Fibroblast of skin of left biceps (primary cell): ENCODE measurements at regions not wholly inside any gene's neighbourhood (a gene's known extent, or its start where the extent isn't known, plus 50 kb on each side); places are given as distances from the start of the nearest gene placed in this dataset.
A peak's percentile ranks its signal among the peaks of the same experiment; 100 is the strongest.

Source experiments
- DNase-seq, 2 experiments: peaks; one replicate each; pipeline ENCODE4 v3.0.0-alpha.2; 2013; ENCODE audit warnings: low read depth in 2 of 2

- no peak for DNase-seq
Measured at GRCh38 chr16:16790597-16790996, 411.7 kb downstream of the NPIPA7 start.

- no peak for DNase-seq
Measured at GRCh38 chr16:16791051-16791450, 412.1 kb downstream of the NPIPA7 start.

GRCh38 chr16:16797239-16797638, 418.3 kb downstream of the NPIPA7 start:
- DNase-seq = no peak

DNA sequence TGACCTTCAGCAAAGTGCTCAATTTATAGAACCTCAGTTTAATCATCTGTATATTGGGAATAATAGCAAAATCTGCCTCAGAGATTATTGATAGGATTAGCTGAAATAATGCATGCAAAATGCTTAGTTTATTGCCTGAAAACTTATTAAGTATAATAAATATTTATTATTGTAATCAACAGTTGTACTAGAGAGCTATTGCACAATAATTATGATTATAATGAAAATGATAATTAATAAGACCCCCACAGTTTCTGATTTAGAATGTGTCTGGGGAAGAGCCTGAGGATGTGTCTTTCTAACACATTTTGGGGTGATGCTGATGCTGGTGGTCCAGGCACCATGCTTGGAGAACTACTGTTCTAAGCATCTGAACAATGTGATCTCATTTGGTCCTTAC, 419.6 kb downstream of the NPIPA7 start:
- no peak for DNase-seq

GRCh38 chr16:16805809-16806208, 426.9 kb downstream of the NPIPA7 start:
- DNase-seq = no peak

- no peak for DNase-seq
Measured at GRCh38 chr16:16815641-16816040, 436.7 kb downstream of the NPIPA7 start.

DNA sequence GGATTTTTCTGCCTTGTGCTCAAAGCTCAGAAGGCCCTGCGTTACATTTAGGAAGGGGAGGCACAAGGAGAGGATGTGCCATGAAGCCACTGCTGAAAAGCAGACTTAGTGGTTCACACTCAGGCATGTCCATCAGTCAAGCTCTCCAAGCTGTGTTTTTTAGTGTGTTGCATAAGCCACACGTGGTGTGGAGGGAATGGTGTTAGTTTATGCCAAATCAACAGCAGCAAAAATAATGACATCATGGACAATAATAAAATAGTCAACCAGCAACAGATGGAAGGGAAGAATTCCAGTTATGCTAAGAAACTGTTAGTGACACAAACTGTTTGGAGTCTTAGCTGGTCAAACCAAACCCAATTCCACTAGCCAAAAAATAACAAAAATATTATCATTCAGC, 438.3 kb downstream of the NPIPA7 start:
- no peak for DNase-seq

DNA sequence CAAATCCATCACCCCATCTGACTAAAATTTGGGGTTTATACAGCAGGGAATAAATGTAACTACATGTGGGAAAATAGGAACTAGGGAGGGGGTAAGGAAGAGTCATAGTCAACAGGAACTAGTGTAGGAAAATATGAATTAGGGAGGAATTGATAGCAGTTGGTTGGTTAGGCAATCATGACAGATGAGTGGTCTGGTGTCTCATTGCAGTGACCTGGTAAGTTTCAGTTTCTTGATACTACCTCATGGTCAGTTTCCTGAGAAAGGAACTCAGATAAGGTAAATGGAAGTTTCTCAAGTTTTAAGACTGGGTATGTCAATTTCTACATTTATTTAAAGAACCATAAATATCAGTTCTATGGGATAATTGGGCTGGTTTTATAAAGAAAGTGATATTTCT, 442.3 kb downstream of the NPIPA7 start:
- no peak for DNase-seq

- DNase-seq = no peak
Measured at GRCh38 chr16:16828913-16829398, 450.0 kb downstream of the NPIPA7 start.

- no peak for DNase-seq
Measured at GRCh38 chr16:16830401-16830800, 451.5 kb downstream of the NPIPA7 start.

DNA sequence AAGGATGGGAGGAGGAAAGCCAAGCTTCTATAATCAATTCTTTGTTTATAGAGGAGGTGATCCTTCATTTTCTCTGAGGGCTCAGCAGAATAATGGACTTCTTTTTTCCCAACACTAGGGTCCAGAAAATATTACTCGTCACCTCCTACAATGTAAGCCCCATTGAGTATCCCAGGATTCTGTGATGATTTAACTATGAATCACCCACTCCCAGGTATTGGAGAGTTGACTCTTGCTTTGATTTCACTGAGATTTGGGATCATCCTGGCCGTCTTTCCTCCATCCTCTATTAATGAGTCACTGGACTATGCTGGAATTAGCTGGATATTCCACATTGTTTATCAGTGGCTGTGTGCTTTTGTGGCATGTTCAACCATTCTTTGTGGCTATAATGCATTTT, 452.0 kb downstream of the NPIPA7 start:
- DNase-seq = no peak

DNA sequence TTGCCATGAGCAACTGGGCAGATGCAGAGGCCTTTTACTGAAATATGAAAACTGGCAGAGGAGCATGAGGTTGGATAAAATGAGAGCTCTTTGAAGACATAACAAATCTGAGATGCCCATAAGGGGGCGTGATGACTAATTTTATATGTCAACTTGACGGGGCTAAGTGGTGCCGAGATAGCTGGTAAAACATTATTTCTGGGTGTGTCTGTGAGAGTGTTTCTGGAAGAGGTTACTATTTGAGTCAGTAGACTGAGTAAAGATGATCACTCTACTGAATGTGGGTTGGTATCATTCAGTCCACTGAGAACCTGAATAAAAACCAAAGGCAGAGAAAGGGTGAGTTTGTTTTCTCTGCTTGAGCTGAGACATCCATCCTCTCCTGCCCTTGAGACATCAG, 454.2 kb downstream of the NPIPA7 start:
- DNase-seq = no peak

GRCh38 chr16:16850274-16850673, 471.3 kb downstream of the NPIPA7 start:
- DNase-seq = no peak

DNA sequence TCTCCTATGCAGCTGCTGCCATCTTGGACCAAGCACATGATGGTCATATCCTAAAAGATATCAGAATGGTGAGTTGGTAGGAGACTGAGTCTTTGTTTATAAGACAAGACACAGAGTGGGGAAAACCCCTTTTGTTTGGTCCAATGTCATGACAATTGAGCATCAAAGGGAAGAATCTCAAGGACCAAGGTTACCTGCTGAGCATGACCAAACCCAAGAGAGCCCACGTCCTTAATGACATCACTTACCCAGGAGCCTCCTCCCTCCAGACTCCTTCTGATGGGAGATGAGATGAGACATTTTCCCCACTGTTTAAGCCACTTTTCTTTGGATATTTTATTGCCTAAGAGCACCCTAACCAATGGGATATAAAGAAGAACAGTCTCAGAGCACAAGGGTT, 478.1 kb downstream of the NPIPA7 start:
- DNase-seq = no peak

GRCh38 chr16:16857603-16858283, 478.8 kb downstream of the NPIPA7 start:
- no peak for DNase-seq

DNA sequence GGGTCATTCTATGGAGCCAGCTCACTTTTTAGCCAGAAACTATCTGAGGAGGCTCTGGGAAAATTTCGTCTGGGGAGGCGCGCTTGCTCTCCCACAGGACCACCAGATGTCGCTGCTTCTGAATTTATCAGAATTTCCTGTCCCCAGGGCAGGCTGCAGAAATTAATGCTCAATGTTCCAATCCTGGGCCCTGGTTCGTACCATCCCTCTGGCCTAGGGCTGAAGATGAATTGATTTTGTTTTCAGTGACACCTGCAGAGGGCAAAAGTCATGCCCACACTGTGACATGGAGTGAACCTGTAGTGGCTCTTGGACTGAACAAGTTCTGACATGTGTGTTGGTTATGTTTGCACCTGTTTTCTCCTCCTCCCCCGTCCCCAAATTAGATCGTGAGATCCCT, 482.6 kb downstream of the NPIPA7 start:
- DNase-seq = peak; percentile 4 to 6

DNA sequence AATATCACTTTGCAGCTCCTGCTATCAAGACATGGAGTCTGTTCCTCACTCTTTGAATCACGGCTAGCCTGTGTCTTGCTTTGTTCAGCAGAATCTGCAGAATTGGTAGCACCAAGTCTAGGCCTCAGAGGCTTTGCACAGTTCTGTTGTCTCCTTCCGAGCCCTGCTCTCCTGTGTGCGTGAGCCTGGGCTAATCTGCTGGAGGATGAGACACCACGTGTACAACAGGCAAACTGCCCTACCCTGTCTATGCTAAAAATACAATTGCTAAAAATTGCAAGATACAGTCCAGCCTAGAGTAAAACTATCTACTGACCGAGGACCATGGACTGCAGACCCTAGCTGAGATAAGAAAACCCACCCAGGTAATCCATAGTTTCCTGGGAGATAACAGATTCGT, 484.7 kb downstream of the NPIPA7 start:
- no peak for DNase-seq

GRCh38 chr16:16864536-16864935, 485.6 kb downstream of the NPIPA7 start:
- no peak for DNase-seq

GRCh38 chr16:16865374-16865773, 486.4 kb downstream of the NPIPA7 start:
- DNase-seq = no peak

- no peak for DNase-seq
Measured at GRCh38 chr16:16867973-16868372, 489.0 kb downstream of the NPIPA7 start.

GRCh38 chr16:16868727-16869126, 489.8 kb downstream of the NPIPA7 start:
- DNase-seq = no peak

GRCh38 chr16:16869746-16870145, 490.8 kb downstream of the NPIPA7 start:
- DNase-seq = no peak

DNA sequence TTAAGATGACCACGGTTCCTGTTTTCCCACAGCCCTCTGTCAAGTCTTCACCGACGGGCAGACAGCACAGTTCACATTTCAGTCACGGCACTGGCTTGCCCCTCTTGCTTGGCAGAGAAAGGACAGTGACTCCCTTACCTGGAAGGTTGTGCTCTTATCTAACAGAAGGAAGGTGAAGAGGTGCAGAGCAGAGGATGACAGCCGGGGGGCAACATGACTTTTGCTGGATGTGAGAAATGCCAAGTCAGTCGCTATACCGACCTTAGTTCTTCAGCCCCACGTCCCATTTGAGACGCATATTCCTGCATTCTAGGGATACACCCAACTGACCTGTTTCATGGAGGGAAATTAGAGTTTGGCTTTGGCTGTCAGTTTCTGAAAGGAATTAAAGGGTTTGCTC, 492.3 kb downstream of the NPIPA7 start:
- no peak for DNase-seq

DNA sequence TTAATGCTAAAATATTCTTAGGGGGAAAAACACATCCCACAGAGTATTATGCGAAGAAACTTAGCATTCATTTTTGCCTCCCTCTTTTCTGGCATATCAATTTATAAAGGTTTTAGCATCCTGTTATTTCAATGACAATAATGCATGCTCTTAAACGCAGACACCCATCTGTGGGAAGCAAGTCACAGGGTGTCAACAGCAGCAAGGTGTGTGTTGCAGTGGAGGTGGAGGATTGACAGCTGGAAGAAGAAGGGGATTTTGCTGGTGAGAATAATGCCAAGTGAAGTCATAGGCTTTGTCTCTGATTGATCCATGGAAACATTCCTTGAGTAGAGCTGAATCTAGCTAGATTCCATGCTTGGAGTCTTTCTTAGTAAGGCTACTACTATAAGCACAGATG, 498.1 kb downstream of the NPIPA7 start:
- no peak for DNase-seq
